Bronchial epithelial cell (primary cell): ENCODE measurements at regions not wholly inside any gene's neighbourhood (a gene's known extent, or its start where the extent isn't known, plus 50 kb on each side); places are given as distances from the start of the nearest gene placed in this dataset.

Source experiments
- DNase-seq: peaks from one replicate; pipeline ENCODE4 v3.0.0-alpha.2; 2010; ENCODE audit warnings: low read depth
- FAIRE-seq: peaks from 2 replicates; lab custom pipeline; 2011; peaks lifted over from hg19 to GRCh38; lab: Jason Lieb, UNC
- H3K27me3 ChIP-seq: 2 replicates; pipeline ENCODE4 v1.5.1; 2011; ENCODE audit warnings: low read length; ENCODE audit not compliant: control insufficient read depth, insufficient read depth
- H3K36me3 ChIP-seq: 2 replicates; pipeline ENCODE4 v1.5.1; 2011; ENCODE audit warnings: low read length; ENCODE audit not compliant: control insufficient read depth, insufficient read depth
- H3K4me3 ChIP-seq: 2 replicates; pipeline ENCODE4 v1.5.1; 2011; ENCODE audit warnings: mild to moderate bottlenecking, low read depth, low read length, control low read depth
- CTCF ChIP-seq: IDR thresholded peaks from 2 replicates; pipeline ENCODE4 v1.5.1; 2011; ENCODE audit warnings: mild to moderate bottlenecking, moderate library complexity, low read length, control low read depth, inconsistent platforms; ENCODE audit not compliant: insufficient read depth, severe bottlenecking

GRCh38 chr9:36486933-36487481 is 85.7 kb upstream of the MELK start:
- peak overlapping the region; percentile 57 for H3K4me3 ChIP-seq
- H3K36me3 ChIP-seq, result no peaks in the 10 kb centered on the region
- DNase-seq (peak; percentile 4), FAIRE-seq (no peak)
- no peak for TF ChIP-seq CTCF
- no peaks in the 10 kb centered on the region for H3K27me3 ChIP-seq

GRCh38 chr9:36486329-36486932 is 86.3 kb upstream of the MELK start:
- Histone ChIP-seq H3K36me3 (no peaks in the 10 kb centered on the region), H3K27me3 (no peaks in the 10 kb centered on the region), H3K4me3 (peak overlapping the region; percentile 57)
- DNase-seq (peak; percentile 31), FAIRE-seq (no peak)
- TF ChIP-seq CTCF, result no peak

GRCh38 chr9:36485647-36486328 is 85.7 kb upstream of the RNF38 start:
- no peak for DNase-seq
- Histone ChIP-seq H3K4me3 (peak overlapping the region; percentile 57), H3K36me3 (no peaks in the 10 kb centered on the region), H3K27me3 (no peaks in the 10 kb centered on the region)
- no peak for TF ChIP-seq CTCF
- FAIRE-seq, result no peak

GRCh38 chr9:36484124-36484523 is 84.1 kb upstream of the RNF38 start:
- FAIRE-seq (no peak), DNase-seq (no peak)
- Histone ChIP-seq H3K27me3 (no peaks in the 10 kb centered on the region), H3K4me3 (no peak overlapping the region), H3K36me3 (no peaks in the 10 kb centered on the region)
- no peak for TF ChIP-seq CTCF

GRCh38 chr9:36479101-36479500 is 79.0 kb upstream of the RNF38 start:
- no peak overlapping the region for H3K4me3 ChIP-seq
- no peak for TF ChIP-seq CTCF
- FAIRE-seq, result no peak

More at GRCh38 chr9:36479101-36479500, 79.0 kb upstream of the RNF38 start:
- H3K27me3 ChIP-seq, result no peaks in the 10 kb centered on the region
- no peak for DNase-seq
- H3K36me3 ChIP-seq, result no peaks in the 10 kb centered on the region
